Gastroesophageal sphincter (tissue), 3 donors: ENCODE measurements at regions not wholly inside any gene's neighbourhood (a gene's known extent, or its start where the extent isn't known, plus 50 kb on each side); places are given as distances from the start of the nearest gene placed in this dataset.

Source experiments
- EP300 ChIP-seq: sonication (generic); formaldehyde crosslinking; IDR thresholded peaks from one replicate; pipeline ENCODE4 v1.6.1; 2017; ENCODE audit warnings: antibody characterized with exemption, mild to moderate bottlenecking
- POLR2A ChIP-seq, 2 donors: fragments of 450-650 bp; IDR thresholded peaks; one replicate each; pipeline ENCODE4 v1.6.1; 2017; ENCODE audit warnings: antibody characterized with exemption in 2 of 2, mild to moderate bottlenecking in 2 of 2, moderate library complexity in 1 of 2
- TF ChIP-seq, protein P1 (sequence below), 4 experiments: fragments of 200-600 bp in 2 of 4; fragments of 450-650 bp in 2 of 4; sonication (generic) in 1 of 4; IDR thresholded peaks; one replicate each; pipeline ENCODE4 v1.5.1; 2017 to 2019; ENCODE audit warnings: antibody characterized with exemption in 4 of 4, mild to moderate bottlenecking in 2 of 4, moderate library complexity in 2 of 4

DNA sequence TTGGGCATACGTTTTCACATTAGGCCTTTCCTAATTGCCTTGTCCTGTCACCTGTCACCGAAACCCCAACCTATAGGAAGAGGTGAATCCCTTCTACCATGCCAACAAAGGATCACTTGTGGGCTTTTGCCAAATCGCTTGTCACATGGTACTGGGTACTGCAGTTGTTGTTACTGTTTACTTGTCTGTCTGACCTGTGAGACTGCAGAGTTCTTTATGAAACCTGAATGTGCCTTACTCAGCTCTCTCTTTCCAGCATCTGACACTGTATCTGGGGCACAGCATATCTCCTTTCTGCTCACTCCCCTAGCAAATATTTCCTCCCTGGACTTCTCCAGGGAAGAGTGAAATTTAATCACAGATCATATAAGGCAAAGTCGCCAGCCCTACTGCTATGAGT, 1272.4 kb downstream of the CDH8 start:
- TF ChIP-seq POLR2A (IDR thresholded peaks at IDR 0.05) (no peak), EP300 (no peak)
- TF ChIP-seq, protein P1, sequence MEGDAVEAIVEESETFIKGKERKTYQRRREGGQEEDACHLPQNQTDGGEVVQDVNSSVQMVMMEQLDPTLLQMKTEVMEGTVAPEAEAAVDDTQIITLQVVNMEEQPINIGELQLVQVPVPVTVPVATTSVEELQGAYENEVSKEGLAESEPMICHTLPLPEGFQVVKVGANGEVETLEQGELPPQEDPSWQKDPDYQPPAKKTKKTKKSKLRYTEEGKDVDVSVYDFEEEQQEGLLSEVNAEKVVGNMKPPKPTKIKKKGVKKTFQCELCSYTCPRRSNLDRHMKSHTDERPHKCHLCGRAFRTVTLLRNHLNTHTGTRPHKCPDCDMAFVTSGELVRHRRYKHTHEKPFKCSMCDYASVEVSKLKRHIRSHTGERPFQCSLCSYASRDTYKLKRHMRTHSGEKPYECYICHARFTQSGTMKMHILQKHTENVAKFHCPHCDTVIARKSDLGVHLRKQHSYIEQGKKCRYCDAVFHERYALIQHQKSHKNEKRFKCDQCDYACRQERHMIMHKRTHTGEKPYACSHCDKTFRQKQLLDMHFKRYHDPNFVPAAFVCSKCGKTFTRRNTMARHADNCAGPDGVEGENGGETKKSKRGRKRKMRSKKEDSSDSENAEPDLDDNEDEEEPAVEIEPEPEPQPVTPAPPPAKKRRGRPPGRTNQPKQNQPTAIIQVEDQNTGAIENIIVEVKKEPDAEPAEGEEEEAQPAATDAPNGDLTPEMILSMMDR (IDR thresholded peaks at IDR 0.05), result no peak
